Fibroblast of peridontal ligament (primary cell): ENCODE measurements at regions not wholly inside any gene's neighbourhood (a gene's known extent, or its start where the extent isn't known, plus 50 kb on each side); places are given as distances from the start of the nearest gene placed in this dataset.
"Not testable (repeated sequence)": the region's sequence is repeated elsewhere in the genome, so short reads cannot be mapped to it uniquely, and the experiment has no call there.

ENCODE experiments used
- DNase-seq: peaks from one replicate; pipeline ENCODE4 v3.0.0-alpha.2; 2010; ENCODE audit errors: extremely low read depth

GRCh38 chr2:64743739-64744330, 90.1 kb upstream of the SERTAD2 start:
- no peak for DNase-seq

- DNase-seq = no peak
These were observed 91.8 kb upstream of the SERTAD2 start for GRCh38 chr2:64745562-64745961.

GRCh38 chr2:64747690-64748091, 94.0 kb upstream of the SERTAD2 start:
- DNase-seq = not testable (repeated sequence)

GRCh38 chr2:64748147-64748546, 94.4 kb upstream of the SERTAD2 start:
- DNase-seq = no peak

GRCh38 chr2:64748561-64748960, 94.8 kb upstream of the SERTAD2 start:
- DNase-seq = no peak

- DNase-seq = no peak
These were observed 95.7 kb upstream of the SERTAD2 start for GRCh38 chr2:64749446-64749845.

- peak; percentile 45 for DNase-seq
These were observed 96.5 kb upstream of the SERTAD2 start for GRCh38 chr2:64750001-64750816.

GRCh38 chr2:64750817-64751285, 97.1 kb upstream of the SERTAD2 start:
- DNase-seq = peak; percentile 99

- peak; percentile 98 for DNase-seq
These were observed 97.9 kb upstream of the SERTAD2 start for GRCh38 chr2:64751286-64752260.

- no peak for DNase-seq
These were observed 99.7 kb upstream of the SERTAD2 start for GRCh38 chr2:64753399-64753798.

- DNase-seq = no peak
These were observed 100.9 kb upstream of the SERTAD2 start for GRCh38 chr2:64754570-64754969.

- DNase-seq = peak; percentile 48
These were observed 103.4 kb upstream of the SERTAD2 start for GRCh38 chr2:64757126-64757525.

- DNase-seq = no peak
These were observed 106.4 kb upstream of the SERTAD2 start for GRCh38 chr2:64760128-64760527.

- DNase-seq = no peak
These were observed 108.7 kb upstream of the SERTAD2 start for GRCh38 chr2:64762301-64762997.

GRCh38 chr2:64763126-64763525, 109.4 kb upstream of the SERTAD2 start:
- DNase-seq = no peak

GRCh38 chr2:64765160-64765805, 111.6 kb upstream of the SERTAD2 start:
- no peak for DNase-seq

GRCh38 chr2:64766841-64767669, 113.3 kb upstream of the SERTAD2 start:
- DNase-seq = peak; percentile 70

- peak; percentile 87 for DNase-seq
These were observed 114.2 kb upstream of the SERTAD2 start for GRCh38 chr2:64767670-64768468.

GRCh38 chr2:64768491-64769005, 114.8 kb upstream of the SERTAD2 start:
- peak; percentile 10 for DNase-seq
